Keratinocyte (primary cell): ENCODE measurements at regions not wholly inside any gene's neighbourhood (a gene's known extent, or its start where the extent isn't known, plus 50 kb on each side); places are given as distances from the start of the nearest gene placed in this dataset.

Experiments used
- DNase-seq: peaks from one replicate; pipeline ENCODE4 v3.0.0-alpha.2; 2011; ENCODE audit warnings: low read depth, missing footprints, low spot score
- FAIRE-seq: peaks from 2 replicates; lab custom pipeline; 2011; peaks lifted over from hg19 to GRCh38; lab: Jason Lieb, UNC
- H2AFZ ChIP-seq: 2 replicates; pipeline ENCODE4 v1.6.0; 2012; ENCODE audit warnings: low read length, control low read depth, inconsistent platforms; ENCODE audit not compliant: control insufficient read depth
- H3K27ac ChIP-seq: 2 replicates; pipeline ENCODE4 v1.5.1; 2011; ENCODE audit warnings: low read length; ENCODE audit not compliant: control insufficient read depth, insufficient read depth
- H3K27me3 ChIP-seq: 3 replicates; pipeline ENCODE4 v1.6.0; 2011; ENCODE audit warnings: low read length; ENCODE audit not compliant: control insufficient read depth, insufficient read depth; ENCODE audit errors: extremely low read depth
- H3K36me3 ChIP-seq, 2 experiments: 2 replicates in 1 of 2; 3 replicates in 1 of 2; pipeline ENCODE4 v1.5.1; 2011; ENCODE audit warnings: low read length in 2 of 2, mild to moderate bottlenecking in 1 of 2; ENCODE audit not compliant: control insufficient read depth in 2 of 2, insufficient read depth in 2 of 2; ENCODE audit errors: extremely low read depth in 1 of 2
- H3K4me1 ChIP-seq: 3 replicates; pipeline ENCODE4 v1.5.1; 2011; ENCODE audit warnings: low read length; ENCODE audit not compliant: control insufficient read depth, insufficient read depth; ENCODE audit errors: extremely low read depth
- H3K4me2 ChIP-seq: 3 replicates; pipeline ENCODE4 v1.6.0; 2011; ENCODE audit warnings: low read depth, low read length; ENCODE audit not compliant: control insufficient read depth, insufficient read depth; ENCODE audit errors: extremely low read depth
- H3K4me3 ChIP-seq, 3 experiments: fragments of 200-600 bp in 1 of 3; sonication (generic) in 1 of 3; 2 replicates in 2 of 3; 3 replicates in 1 of 3; pipeline ENCODE4 v1.5.1; 2011 to 2016; ENCODE audit warnings: low read length in 3 of 3, mild to moderate bottlenecking in 3 of 3, control low read depth in 2 of 3, inconsistent platforms in 1 of 3, low read depth in 1 of 3, mixed read lengths in 1 of 3, mixed run types in 1 of 3, moderate library complexity in 1 of 3; ENCODE audit not compliant: control insufficient read depth in 2 of 3, insufficient read depth in 2 of 3; ENCODE audit errors: extremely low read depth in 1 of 3
- H3K79me2 ChIP-seq: 2 replicates; pipeline ENCODE4 v1.6.0; 2012; ENCODE audit warnings: low read length; ENCODE audit not compliant: control insufficient read depth, insufficient read depth
- H3K9ac ChIP-seq: 3 replicates; pipeline ENCODE4 v1.6.0; 2011; ENCODE audit warnings: low read length; ENCODE audit not compliant: control insufficient read depth, insufficient read depth; ENCODE audit errors: extremely low read depth
- H3K9me1 ChIP-seq: 3 replicates; pipeline ENCODE4 v1.6.0; 2011; ENCODE audit warnings: low read length; ENCODE audit not compliant: control insufficient read depth, insufficient read depth; ENCODE audit errors: extremely low read depth
- H3K9me3 ChIP-seq: 2 replicates; pipeline ENCODE4 v1.5.1; 2012; ENCODE audit warnings: low read depth, low read length; ENCODE audit not compliant: control insufficient read depth
- H4K20me1 ChIP-seq: 3 replicates; pipeline ENCODE4 v1.6.0; 2011; ENCODE audit warnings: low read length; ENCODE audit not compliant: control insufficient read depth, insufficient read depth; ENCODE audit errors: extremely low read depth
- EZH2 ChIP-seq: IDR thresholded peaks from one replicate; pipeline ENCODE4 v1.6.1; 2012; ENCODE audit warnings: inconsistent platforms, mild to moderate bottlenecking, low read length, moderate library complexity
- dilution Hi-C: fragments of 300-500 bp; cut with MboI; formaldehyde crosslinking; loops from one replicate; pipeline ENCODE4 v1.7.0; 2020; ENCODE audit warnings: low sequenced_read_pairs; ENCODE audit not compliant: extremely low pct_ligation_motif_present
- TF ChIP-seq, protein P1 (sequence below), 3 experiments: IDR thresholded peaks in 1 of 3; conservative IDR thresholded peaks in 1 of 3; optimal IDR thresholded peaks in 1 of 3; 2 replicates in 2 of 3; 3 replicates in 1 of 3; pipeline versions ENCODE3 to v1.5.1; 2011; ENCODE audit warnings: low read length in 3 of 3, mild to moderate bottlenecking in 3 of 3, moderate library complexity in 2 of 3, control low read depth in 1 of 3, inconsistent platforms in 1 of 3; ENCODE audit not compliant: insufficient read depth in 2 of 3; ENCODE audit errors: extremely low read depth in 1 of 3

- no peak overlapping the region for H3K4me3 ChIP-seq
- H3K9ac ChIP-seq, result no peak overlapping the region
- no peak overlapping the region for H3K4me2 ChIP-seq
- H3K9me1 ChIP-seq, result no peaks in the 10 kb centered on the region
- no peak overlapping the region for H2AFZ ChIP-seq
- H3K79me2 ChIP-seq, result no peaks in the 10 kb centered on the region
- H3K4me1 ChIP-seq, result peaks cover 25% of the 10 kb centered on the region
- no peak for DNase-seq
- no peaks in the 10 kb centered on the region for H3K27me3 ChIP-seq
- dilution Hi-C loops, result no loop called here
- H3K27ac ChIP-seq, result no peak overlapping the region
- H3K9me3 ChIP-seq, result no peaks in the 10 kb centered on the region
- FAIRE-seq, result no peak
- H3K36me3 ChIP-seq, result no peaks in the 10 kb centered on the region
- no peaks in the 10 kb centered on the region for H4K20me1 ChIP-seq
- TF ChIP-seq EZH2, result no peak
- TF ChIP-seq, protein P1, sequence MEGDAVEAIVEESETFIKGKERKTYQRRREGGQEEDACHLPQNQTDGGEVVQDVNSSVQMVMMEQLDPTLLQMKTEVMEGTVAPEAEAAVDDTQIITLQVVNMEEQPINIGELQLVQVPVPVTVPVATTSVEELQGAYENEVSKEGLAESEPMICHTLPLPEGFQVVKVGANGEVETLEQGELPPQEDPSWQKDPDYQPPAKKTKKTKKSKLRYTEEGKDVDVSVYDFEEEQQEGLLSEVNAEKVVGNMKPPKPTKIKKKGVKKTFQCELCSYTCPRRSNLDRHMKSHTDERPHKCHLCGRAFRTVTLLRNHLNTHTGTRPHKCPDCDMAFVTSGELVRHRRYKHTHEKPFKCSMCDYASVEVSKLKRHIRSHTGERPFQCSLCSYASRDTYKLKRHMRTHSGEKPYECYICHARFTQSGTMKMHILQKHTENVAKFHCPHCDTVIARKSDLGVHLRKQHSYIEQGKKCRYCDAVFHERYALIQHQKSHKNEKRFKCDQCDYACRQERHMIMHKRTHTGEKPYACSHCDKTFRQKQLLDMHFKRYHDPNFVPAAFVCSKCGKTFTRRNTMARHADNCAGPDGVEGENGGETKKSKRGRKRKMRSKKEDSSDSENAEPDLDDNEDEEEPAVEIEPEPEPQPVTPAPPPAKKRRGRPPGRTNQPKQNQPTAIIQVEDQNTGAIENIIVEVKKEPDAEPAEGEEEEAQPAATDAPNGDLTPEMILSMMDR (optimal IDR thresholded peaks at IDR 0.05 in 1 of 3, IDR thresholded peaks at IDR 0.05 in 1 of 3, conservative IDR thresholded peaks at IDR 0.05 in 1 of 3; ENCODE audit: extremely low read depth in 1 of 3, insufficient read depth in 2 of 3, low read length in 3 of 3), result no peak
Observed at GRCh38 chr15:57785959-57786358, 79.4 kb downstream of the POLR2M start.

DNA sequence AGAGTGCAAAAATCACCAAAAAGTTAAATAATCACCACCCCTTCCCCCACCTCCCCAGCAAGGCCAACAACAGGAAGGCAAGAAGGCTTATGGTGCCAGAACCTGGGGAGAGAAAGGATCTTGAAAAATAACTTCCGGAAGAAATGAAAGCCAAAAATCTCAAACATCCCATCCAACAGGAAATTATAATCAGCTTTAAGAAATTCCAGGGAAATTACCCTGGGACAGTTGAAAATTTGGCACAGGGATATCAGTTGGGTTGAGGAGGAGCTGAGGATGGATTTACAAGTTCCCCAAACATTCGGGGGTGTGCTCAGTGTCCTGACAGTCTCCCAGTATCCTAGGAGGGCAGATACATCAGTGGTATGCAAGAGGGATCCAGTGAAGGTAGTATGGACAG, 82.7 kb downstream of the POLR2M start:
- Histone ChIP-seq H3K79me2 (no peaks in the 10 kb centered on the region), H3K4me1 (peaks cover 8% of the 10 kb centered on the region), H3K27ac (no peak overlapping the region), H3K4me3 (no peak overlapping the region), H4K20me1 (no peaks in the 10 kb centered on the region), H3K27me3 (no peaks in the 10 kb centered on the region), H3K9ac (no peak overlapping the region), H3K9me3 (no peaks in the 10 kb centered on the region), H3K36me3 (no peaks in the 10 kb centered on the region), H3K4me2 (no peak overlapping the region), H3K9me1 (no peaks in the 10 kb centered on the region), H2AFZ (peak overlapping the region; percentile 12)
- dilution Hi-C loops, result no loop called here
- FAIRE-seq (peak; percentile 20), DNase-seq (no peak)
- no peak for TF ChIP-seq EZH2
- TF ChIP-seq, protein P1 (optimal IDR thresholded peaks at IDR 0.05 in 1 of 3, IDR thresholded peaks at IDR 0.05 in 1 of 3, conservative IDR thresholded peaks at IDR 0.05 in 1 of 3; ENCODE audit: extremely low read depth in 1 of 3, insufficient read depth in 2 of 3, low read length in 3 of 3), result no peak
